ENCODE measurements at regions not wholly inside any gene's neighbourhood (a gene's known extent, or its start where the extent isn't known, plus 50 kb on each side); places are given as distances from the start of the nearest gene placed in this dataset.
"Not testable (repeated sequence)": the region's sequence is repeated elsewhere in the genome, so short reads cannot be mapped to it uniquely, and the experiment has no call there.

DNA sequence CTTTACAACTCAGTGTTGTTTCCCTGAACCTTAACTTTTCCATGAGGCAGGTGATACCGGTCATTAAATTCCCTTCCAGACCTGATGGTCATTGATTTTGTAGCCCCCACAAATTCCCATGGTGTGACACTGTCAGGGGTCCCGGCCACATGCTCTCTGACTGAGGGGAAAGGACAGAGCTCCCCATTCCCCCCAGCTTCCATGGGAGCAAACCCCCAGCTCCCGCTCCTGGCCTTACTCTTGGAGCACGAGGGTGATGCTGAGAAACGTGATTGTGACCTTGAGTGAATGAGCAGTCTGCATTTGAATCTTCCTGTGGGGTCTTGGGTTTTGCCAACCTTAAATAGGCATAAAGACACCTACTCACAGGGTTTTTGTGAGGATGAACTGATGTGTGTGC lies 366.8 kb downstream of the RPS6KC1 start:
- DNase-seq (ENCODE audit: low spot score) = no peak

DNA sequence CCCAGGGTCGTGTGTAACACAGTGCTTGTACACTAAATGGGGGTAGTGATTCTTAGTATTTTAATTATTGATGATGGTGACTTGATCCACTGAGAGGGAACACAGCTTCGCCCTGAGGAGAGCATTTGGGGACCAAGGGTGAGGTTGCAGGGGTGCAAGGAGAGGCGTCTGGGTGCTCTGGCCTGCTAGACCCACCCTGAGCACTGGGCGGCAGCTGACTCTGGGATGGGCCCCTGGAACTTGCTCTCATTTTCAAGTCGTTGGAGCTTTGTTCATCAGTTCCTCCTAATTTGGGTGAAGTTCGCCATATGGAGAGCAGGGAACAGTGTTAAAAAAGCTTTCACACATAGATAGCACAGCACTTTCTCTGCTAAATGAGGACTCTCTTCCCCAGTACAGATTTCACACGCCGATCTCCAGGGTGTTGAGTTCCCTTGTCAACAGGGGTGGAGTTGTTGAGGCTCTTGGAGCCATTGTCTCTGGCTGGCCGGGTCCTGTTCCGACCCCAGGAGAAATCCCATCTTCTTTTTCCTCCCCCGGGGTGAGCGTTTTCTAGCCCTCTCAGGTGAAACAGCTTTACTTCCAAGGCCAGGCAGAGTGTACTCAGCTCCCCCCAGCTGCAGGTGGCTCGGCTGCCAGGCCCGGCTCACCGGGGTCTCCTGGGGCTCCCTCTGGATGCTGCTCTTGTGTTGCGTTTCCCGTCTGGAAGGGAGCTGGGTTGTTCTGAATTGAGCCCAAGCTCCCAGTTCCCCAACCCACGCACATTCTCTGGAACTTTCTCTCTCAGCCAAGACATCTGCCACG lies 367.4 kb downstream of the RPS6KC1 start:
- no peak for DNase-seq (ENCODE audit: low spot score)

GRCh38 chr1:213419401-213420030 lies 368.5 kb downstream of the RPS6KC1 start:
- no peak for DNase-seq (ENCODE audit: low spot score)

DNA sequence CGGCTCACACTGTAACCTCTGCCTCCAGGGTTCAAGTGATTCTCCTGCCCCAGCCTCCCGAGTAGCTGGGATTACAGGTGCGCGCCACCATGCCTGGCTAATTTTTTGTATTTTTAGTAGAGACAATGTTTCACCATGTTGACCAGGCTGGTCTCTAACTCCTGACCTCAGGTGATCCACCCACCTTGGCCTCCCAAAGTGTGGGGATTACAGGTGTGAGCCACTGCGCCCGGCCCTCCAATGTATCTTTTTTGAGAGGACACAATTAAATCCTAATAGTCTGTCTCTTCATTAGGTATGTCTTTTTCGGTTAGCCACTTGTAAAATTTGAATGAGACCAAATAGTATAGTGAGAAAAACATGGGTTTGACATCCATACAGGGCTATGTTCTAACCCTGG lies 370.1 kb downstream of the RPS6KC1 start:
- DNase-seq (ENCODE audit: low spot score) = not testable (repeated sequence)

DNA sequence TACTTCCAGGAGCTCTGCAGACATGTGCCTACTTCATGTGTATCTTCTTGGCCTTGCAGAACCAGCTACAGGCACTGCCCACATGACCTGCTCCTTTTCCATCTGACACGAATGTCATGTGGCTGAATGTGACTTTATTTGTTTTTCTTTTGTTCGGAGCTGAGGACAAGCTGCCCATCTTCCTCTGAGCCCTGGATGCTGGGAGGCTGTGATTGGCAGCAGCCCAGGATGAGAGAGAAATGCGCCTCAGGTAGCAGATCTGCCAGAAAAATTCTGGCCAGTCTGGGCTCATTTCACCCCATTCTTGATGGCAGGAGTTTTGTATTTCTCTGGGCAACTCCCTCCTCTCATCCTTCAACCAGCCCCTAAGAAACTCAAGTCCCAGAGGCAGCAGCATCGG lies 372.0 kb downstream of the RPS6KC1 start:
- no peak for DNase-seq (ENCODE audit: low spot score)

DNA sequence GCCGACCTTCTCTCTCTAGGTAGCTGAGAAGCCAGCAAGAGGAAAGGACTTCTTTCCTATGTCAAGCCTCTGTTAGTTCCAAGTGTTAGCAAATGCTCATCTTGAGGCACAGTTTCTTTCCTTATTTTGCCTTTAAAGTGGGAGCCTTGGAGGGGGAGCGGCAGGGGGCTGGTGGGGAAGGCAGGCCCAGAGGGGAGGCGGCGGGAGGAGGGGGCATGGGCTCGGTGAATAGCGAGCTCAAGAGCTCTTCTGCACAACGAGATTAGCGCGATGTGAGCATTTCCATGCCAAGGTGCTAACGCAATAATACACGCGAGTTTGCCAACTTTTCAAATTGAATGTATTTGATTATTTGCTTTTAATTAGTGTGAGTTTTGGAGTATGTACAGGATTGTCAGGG lies 372.6 kb downstream of the RPS6KC1 start:
- DNase-seq (ENCODE audit: low spot score) = no peak

DNA sequence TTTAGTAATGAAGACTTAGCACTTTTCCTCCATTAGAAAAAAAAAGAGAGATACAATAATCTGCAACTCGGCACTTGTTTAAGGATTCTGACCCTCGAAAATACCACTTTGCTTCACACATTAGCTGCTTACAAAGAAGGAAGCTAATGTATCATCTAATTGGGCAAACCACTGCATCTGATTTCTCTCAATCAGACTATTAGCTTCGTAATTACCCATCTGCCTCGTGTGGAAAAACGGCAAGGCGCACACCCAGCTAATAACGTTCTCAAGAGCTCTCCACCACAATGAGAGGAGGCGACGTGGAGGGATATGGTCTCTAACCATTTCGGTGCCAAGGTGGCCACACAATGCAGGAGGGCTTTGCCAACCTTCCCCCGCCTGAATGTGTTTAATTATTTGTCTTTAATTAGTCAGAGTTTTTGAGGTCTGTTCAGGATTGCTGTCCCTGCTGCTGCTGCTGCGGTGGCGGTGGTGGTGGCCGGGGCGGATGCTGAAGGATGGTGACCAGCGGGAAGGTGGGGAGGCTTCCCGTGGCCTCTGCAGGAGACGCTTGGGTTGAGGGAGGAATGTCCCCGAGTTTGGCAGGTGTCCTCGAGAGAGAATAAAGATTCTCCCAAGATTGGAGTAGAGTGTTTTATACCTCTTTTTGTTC lies 374.5 kb downstream of the RPS6KC1 start:
- no peak for DNase-seq (ENCODE audit: low spot score)

DNA sequence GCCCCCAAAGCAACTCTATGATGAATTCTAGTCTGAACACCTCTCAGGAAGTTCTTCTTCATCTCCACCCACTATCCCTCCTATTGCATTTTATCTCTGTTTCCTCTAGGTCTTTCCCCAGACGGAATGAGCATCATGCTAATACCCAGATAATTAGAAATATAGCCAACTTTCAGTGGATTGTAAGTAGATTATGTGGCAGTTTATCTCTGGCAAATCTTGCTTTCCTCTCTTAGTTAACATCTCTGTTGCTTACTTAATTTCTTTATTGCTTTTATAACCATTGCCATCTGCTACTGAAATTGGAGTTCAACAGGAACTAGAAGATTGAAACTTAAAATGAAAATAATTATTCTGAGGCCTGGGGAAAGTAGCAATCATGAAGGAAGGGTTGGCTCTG lies 378.6 kb downstream of the RPS6KC1 start:
- no peak for DNase-seq (ENCODE audit: low spot score)

DNA sequence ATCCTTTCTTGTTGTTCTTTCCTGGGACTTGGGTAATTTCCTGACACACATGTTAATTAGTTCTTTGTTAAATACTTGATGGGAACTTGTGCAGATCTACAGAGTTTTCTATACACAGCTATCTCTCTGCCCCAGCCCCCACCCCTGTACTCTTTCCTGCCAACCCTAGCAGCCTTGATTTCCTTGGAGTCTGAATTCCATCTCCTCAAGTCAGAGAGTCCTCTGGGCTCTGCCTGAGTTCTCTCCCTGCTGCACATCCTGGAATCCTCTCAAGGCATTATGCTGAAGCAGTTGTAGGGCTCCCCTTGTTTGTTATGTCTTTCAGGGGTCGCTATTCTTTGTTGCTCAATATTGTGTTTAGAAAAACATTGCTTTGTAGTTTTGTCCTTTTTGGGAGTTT lies 384.7 kb downstream of the RPS6KC1 start:
- no peak for DNase-seq (ENCODE audit: low spot score)

- no peak for DNase-seq (ENCODE audit: low spot score)
Measured at GRCh38 chr1:213438339-213438738, 387.3 kb downstream of the RPS6KC1 start.

DNA sequence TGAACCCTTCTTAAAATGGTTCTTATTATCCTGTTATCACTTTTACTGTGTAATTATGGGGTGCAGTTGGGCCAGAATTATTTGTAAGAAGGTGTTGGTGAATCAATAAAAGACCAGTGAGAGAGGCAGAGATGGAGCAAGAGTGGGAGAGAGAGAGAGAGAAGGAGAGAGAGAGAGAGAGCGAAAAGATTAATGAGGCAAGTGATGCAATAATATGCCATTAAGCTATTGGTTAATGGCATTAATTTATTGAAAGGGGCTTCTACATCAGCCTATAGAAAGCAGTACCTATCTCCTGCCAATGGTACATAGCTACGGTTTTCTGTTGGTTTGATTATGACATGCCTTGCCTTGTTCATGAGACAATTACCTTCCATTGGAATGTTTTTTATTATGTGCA lies 388.7 kb downstream of the RPS6KC1 start:
- no peak for DNase-seq (ENCODE audit: low spot score)

DNA sequence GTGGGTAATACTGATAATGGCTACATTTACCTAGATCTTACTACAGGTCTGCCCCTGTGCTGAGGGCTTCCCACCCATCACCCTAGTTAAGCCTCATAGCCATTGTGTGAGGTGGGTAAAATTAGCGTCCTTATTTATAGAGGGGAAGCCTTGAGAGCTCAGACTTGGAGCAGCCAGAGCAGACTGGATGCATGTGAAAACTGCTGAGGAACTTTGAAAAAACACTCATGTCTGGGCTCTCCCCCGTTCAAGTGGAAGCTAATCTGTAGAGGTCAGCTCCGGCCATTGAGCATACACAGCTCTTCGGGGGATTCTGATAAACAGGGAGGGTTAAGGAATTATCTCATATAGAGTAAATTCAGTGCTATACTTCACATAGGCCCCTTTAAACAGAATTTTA lies 389.7 kb downstream of the RPS6KC1 start:
- DNase-seq (ENCODE audit: low spot score) = no peak

GRCh38 chr1:213443415-213443814 lies 392.4 kb downstream of the RPS6KC1 start:
- no peak for DNase-seq (ENCODE audit: low spot score)

GRCh38 chr1:213444224-213444623 lies 393.2 kb downstream of the RPS6KC1 start:
- no peak for DNase-seq (ENCODE audit: low spot score)

DNA sequence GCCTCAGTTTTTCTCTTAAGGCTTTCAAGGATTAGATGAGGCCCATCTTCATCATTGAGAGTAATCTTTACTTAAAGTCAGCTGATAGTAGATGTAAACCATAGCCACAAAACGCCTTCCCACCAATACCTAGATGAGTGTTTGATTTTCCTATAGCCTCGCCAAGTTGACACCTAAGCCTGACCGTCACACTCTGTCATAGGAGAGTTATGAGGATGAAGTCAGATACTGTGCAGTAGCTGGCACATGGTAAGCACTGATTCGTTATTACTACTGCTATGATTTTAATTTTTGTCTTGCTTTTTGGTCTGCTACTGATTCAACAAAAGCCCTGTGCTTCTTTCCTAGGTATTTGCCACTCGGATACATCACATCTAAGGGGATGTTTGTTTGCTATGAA lies 395.5 kb downstream of the RPS6KC1 start:
- no peak for DNase-seq (ENCODE audit: low spot score)

- no peak for DNase-seq (ENCODE audit: low spot score)
Measured at GRCh38 chr1:213448360-213448759, 397.3 kb downstream of the RPS6KC1 start.

DNA sequence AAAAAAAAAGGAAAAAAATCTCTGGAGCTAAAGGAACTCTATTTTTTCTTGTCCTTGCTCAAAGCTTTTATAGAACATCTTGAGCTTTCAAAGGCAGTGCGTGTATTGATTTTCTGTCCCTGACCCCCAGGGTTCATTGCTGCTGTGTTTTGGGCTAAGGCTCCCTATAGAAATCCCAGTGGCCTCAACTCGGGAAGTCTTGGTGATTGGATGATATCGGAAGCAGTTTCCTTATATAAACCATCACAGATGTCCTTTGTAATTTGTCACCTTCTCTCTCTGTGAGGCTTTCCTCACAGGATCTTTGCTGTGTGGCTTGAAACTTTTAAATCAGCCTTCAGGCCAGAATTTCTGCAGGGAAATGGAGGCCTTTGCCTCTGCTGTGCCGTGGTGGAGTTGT lies 397.7 kb downstream of the RPS6KC1 start:
- no peak for DNase-seq (ENCODE audit: low spot score)

DNA sequence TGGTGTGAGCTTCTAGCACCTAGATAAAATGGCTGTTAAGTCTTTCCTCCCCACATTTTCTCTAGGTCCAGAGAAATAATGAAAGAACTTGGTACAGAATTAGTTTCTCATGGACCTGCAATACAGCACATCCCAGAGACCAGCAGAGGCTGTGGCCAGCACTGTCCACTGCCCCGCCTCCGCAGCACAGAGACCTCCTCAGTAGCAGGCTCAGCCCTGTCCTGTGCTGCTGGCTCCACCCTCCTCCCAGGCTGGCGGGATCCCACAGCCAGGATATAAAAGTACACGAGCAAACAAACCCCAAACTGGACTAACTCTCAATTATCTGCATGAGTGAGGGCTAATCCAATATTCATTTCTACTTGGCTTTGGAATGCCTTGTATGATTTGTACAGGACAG lies 401.5 kb downstream of the RPS6KC1 start:
- no peak for DNase-seq (ENCODE audit: low spot score)

DNA sequence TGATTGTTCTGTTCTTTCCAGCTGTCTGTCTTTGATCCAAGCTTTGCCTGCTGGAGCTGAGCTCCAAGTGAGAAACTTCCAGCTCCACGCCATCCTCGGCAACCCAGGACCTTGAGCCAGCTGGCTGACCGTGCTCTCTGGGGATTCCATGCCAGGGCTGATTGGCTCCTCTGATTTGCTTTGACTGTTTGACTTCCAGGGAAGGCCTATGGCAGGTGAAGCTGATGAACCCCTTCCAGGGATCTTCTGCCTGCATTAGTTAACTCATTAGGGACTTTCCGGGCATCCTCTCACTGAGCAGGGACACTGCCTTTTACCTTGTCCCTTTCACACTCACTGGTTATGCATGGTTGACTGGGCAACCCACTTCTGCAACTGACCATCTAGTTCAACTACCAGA lies 406.1 kb downstream of the RPS6KC1 start:
- DNase-seq (ENCODE audit: low spot score) = no peak

GRCh38 chr1:213457733-213458132 lies 406.7 kb downstream of the RPS6KC1 start:
- no peak for DNase-seq (ENCODE audit: low spot score)

DNA sequence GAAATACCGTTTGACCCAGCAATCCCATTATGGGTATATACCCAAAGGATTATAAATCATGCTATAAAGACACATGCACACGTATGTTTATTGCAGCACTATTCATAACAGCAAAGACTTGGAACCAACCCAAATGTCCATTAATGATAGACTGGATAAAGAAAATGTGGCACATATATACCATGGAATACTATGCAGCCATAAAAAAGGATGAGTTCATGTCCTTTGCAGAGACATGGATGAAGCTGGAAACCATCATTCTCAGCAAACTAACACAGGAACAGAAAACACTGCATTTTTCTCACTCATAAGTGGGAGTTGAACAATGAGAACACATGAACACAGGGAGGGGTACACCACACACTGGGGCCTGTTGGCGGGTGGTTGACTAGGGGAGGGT lies 411.3 kb downstream of the RPS6KC1 start:
- not testable (repeated sequence) for DNase-seq (ENCODE audit: low spot score)

DNA sequence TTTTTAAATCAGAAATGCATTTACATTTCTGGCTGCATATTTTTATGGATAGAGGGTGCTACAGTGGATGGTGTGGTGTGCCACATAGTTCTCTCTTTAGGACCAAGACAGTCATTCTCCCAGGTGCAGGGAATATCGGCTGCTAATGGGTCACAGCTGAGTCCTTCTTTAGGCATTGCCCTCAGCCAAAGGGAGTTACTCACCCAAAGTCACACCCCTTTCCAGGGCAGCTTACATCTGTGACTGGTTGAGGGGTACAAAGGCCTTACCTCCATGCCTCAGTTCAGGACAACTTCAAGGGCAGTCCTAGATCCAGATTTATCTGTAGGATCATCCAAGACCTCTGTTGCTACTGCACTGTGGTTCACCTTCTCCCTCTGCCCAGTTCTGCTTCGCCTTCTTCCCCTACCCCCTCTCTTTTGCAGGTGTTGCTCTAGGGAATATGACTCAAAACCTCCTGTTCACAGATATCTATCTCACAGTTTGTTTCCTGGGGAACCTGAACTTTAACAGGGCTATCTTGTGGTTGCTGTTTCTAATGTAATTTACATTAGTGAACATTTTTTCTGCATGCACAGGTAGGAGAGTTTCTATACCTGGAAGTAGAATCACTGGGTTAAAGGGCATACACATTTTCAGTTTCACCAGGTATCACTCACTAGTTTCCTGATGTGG lies 413.9 kb downstream of the RPS6KC1 start:
- no peak for DNase-seq (ENCODE audit: low spot score)

DNA sequence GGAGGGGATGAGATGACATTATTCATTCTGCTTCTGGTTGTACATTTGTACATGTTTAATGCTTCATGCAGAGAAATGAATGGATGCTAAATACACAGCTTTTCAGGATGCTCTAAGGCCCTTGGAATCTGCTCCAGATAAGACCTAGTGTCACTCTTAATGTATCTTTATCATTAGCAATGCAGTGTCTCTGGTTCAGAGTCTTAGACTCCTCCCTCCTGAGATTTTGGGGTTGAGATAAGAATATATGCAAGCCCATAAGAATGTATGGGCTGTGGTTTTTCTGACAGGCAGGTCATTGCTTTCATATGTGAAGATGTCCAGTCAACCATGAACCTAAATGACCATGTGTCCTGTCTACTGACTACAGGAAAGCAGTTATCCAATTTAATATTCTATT lies 415.5 kb downstream of the RPS6KC1 start:
- no peak for DNase-seq (ENCODE audit: low spot score)
